Femur (tissue), 1 donor: ENCODE measurements at regions not wholly inside any gene's neighbourhood (a gene's known extent, or its start where the extent isn't known, plus 50 kb on each side); places are given as distances from the start of the nearest gene placed in this dataset.
"Not testable (repeated sequence)": the region's sequence is repeated elsewhere in the genome, so short reads cannot be mapped to it uniquely, and the experiment has no call there.

ENCODE experiments used
- DNase-seq: peaks from one replicate; pipeline ENCODE4 v3.0.0-alpha.2; 2017

DNA sequence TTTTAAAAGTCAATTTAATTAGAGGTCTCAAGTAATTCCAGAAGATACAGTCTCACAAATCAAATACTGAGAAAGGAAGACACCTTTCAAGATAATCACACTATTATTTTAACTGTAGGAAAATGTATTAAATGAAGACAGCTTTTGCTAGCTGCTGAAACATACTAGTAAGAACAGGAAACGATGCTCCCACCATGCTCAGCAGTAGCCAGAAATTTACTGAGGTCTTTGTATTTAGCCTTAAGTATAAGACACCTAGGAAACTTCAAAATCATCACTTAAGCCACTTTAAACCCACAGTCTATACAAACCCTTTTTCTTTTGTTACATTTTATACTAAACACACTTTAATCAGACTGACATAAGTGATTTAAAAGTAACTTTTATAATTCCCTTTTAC lies 72.7 kb upstream of the NPIPB12 start:
- DNase-seq = not testable (repeated sequence)

DNA sequence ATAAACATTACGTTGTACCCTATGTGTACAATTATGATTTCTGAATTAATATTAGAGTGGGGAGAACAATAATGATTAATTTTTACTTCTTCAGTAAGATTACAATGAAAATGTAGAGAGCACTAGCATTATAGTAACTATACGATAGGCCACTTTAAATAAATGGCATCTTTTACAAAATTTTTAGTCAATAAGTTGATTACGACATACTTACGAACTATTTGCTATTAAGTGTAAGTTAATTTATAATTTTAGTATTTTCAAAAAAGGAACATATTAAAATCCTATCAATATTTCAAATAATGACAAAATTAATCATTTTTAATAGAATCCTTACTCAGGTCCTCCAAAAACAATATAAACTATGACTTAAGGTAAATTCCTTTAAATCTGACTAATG lies 75.6 kb upstream of the NPIPB12 start:
- DNase-seq = not testable (repeated sequence)

DNA sequence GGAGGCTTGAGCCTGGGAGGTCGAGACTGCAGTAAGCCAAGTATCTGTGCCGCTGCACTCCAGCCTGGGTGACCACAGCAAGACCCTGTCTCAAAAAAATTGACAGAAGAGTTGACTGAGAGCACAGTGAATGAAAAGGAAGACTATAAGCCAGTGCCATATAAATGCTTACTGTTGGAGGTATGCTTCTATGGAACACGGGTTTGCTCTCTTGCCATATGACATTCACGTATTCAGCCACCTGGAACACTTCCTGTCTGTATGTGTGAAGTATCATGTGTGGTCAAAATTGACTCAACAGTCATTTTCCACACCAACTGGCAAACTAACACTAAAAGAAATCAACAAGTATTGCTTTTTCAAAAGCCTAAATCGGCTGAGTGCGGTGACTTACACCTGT lies 71.1 kb upstream of the SPN start:
- DNase-seq = not testable (repeated sequence)

DNA sequence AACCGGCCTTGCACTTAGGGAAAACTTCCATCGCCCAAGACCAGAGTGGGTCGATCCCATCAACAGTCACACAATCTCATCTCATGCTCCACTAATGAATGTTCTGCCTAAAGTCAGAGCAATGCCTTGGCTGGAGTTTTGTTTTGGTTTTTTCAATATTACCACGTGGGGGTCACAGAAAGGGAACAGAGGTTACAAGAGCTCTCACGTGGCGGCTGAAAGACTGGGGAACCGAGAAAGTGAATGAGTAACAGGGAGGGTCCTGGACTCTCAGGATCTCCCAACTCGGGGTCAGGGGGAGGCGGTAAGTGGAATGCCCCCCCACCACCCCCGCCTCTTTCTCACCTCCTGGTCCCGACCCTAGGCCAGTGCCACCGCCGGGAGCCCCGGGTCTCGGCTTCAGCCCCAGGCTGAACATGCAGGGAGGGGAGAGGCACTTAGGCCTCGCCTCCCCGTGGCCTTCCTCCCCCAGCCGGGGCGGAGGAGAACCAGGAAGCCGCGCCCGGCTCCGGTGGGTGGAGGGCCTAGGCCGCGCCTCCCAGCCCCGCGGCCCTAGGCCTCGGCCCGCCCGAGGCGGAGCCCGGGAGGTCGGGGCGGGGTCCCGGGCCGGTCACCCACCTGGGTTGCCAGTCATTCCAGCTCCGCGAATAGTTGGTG lies 68.7 kb upstream of the SPN start:
- peak; percentile 56 for DNase-seq

DNA sequence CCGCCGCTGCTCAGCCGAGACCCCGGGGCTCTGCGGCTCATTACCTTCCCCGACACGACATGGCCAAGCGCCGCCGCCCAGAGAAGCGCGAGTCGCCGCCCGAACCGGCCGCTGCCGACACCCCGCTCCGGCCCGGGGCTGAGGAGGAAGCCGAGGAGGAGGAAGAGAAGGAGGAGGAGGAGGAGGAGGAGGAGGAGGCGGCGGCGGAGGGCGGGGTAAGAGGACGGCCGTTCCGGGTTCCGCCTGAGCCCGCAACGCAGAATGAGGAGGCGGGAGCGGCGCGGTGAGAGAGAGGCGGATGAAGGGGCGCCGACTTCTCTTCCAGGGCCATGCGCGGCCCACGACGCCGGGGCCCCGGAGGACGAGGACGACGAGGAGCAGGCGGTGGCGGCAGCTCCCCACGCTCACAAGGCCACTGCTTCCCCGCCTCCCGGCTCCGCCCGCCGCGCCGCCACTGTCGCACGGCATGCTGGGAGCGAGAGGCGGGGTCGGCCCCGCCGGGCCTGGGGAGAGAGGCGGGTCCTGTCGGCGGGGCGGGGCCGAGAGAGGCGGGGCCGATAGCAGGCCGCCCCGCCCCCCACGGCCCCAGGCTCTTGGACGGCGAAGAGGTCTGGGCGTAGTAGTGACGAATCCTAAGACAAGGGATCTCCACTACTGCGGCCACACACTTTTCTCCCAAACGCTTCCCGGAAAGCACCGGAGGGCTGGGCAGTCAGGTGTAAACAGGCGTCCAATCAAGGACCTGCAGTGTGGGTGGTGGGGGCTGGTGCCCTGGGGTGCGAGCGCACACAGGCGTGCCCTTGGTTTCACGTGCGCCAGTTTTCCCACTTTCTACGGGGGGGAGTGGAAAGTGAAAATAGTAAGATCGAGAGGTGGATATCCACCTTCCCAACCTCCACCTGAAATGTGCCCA lies 67.9 kb upstream of the SPN start:
- peak; percentile 92 for DNase-seq

DNA sequence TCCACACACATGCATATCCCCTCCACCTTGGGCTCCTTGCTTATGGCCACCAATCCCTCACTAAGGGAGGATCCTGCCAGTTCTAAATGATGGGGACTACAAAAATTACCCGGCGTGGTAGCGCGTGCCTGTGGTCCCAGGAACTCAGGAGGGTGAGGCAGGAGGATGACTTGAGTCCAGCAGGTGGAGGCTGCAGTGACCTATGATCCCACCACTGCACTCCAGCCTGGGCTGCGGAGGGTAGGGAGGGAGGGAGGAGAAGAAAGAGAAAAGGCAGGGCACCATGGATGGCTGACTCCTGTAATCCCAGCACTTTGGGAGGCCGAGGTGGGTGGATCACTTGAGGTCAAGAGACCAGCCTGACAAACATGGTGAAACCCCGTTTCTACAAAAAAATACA lies 66.0 kb upstream of the SPN start:
- DNase-seq = not testable (repeated sequence)

DNA sequence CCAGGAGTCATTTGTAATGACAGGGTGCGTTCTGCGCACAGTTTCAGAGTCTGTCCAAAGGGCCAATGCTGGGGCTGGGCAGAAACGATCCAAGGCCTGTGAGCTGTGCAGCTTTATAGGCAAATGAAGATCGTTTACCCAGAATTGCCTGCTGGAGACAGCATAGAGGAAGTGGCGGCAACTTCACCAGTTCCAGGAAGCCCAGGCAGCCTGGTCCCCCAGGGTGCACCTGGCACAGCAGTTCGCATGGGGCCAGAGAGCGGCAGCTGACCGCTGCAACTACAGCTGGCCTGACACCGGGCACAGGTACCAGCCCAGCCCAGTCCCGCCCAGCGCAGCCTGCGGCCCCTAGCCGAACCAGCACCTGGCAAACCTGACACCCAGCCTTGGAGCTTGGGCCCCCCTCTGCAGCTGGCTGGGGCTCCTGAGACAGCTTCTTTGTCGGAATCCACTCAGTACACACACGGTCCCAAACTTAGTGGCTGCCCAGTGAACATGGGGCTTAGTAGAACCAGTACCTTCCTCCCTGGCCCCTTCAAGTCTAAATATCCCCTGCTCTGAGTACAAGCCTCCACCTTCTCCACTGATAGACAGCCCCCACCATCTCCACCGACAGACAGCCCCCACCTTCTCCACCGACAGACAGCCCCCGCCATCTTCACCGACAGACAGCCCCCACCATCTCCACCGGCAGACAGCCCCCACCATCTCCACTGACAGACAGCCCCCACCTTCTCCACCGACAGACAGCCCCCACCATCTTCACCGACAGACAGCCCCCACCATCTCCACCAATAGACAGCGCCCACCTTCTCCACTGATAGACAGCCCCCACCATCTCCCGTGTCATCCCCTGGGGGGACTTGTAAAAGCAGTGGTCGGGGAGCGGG lies 62.7 kb upstream of the SPN start:
- DNase-seq = not testable (repeated sequence)

DNA sequence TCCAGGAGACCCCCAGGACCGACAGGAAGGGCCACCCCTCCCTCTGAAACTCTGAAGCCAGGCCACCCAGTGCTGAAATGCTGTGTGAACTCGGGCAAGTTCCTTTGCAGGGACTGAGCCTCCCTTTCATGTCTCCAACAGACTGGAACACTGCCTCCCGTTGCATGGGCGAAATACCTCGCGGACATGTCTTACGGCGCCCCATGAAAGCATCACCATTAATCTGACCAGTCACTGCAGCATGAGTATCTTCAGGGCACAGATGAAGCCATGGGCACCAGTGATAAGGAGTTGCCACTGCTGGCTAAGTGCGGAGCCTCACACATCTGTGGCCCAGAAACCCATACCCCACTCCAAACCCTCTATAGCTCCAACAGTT lies 60.8 kb upstream of the SPN start:
- DNase-seq = not testable (repeated sequence)

DNA sequence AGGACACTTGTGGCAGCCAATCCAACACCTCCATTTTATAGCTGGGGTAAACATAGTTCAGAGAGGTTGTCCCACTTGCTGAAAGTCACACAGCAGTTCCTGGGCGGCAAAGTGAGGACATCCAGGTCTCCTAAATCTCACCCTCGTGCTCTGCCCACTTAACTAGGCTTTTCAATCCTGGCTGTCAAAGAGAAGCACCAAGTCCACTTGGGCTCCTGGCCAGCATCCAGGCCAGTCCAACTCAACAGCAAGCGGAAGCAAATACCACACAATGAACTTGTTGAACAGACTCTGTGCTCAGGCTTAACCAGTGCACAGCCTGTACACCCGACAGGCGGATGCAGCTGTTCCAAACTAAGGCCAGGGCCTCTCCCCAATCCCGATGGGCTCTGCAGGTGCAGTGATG lies 60.4 kb upstream of the SPN start:
- not testable (repeated sequence) for DNase-seq

DNA sequence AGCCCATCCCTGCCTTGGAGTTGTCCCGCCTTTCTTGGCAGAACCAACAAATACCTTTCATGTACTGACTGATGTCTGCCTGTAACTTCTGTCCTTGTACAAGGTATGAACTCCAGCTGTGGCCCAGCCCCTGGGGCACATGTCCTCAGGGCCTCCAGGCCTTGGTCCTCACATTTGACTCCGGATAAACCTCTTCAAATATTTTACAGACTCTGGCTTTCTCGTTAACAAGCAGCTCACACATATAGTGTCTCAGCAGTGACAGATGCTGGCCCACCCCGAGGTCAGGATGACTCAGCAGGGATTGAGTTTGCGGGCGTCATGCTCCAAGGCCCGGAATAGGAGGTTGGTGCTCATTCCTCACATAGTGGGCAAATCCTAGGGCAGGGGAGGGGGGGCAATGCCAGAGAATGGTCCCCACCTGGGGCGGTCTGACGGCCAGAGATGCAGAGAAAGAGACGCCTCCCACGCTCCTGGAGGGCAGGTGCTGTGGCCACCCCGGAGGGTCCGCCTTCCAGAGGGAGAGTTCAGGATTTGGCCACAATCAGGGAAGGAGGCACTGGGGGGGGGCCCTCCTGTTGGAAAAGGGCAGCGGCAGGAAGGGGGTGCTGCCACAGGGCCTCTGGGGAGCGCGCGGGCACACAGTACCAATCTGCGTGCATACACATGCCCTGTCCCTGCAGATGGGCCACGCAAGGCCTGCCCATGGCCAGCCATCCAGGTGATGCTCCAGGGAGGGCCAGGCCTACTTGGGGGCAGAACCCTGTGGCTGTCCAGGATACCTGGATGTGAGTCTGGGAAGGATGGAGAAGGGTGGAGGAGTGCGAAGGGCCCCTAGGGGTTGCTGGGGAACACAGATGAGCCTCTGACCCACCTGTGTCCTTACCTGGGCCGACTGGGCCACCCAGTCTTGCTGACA lies 58.2 kb upstream of the SPN start:
- peak; percentile 48 for DNase-seq

DNA sequence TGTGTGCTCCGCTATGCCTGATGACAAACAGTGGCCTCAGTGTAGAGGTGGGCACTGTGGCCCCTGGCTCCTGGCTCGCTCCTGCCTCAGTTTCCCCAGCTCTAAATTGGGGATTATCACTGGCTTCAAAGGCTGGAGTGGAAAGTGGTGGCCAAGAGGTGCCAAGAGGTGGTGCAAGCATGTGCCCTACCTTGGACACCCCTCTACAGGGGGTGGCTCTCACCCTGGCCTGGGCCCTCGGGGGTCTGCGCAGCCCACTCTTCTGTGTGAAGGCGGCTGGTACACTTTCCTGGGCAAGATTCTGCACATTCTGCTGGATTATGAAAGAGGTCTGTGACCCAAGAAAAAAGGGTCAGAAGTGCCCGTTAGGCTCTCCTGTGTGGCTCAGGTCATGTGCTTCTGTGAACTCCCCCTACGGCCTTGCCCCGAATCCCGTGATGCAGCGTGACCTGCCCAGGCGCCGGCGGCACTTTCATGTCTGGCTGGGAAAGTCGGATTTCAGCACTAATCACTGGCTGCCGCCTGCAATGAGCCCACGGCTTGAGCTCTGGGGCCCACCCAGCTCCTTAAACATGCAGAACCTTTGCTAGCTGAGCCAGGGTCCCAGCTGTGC lies 57.3 kb upstream of the SPN start:
- DNase-seq = not testable (repeated sequence)

DNA sequence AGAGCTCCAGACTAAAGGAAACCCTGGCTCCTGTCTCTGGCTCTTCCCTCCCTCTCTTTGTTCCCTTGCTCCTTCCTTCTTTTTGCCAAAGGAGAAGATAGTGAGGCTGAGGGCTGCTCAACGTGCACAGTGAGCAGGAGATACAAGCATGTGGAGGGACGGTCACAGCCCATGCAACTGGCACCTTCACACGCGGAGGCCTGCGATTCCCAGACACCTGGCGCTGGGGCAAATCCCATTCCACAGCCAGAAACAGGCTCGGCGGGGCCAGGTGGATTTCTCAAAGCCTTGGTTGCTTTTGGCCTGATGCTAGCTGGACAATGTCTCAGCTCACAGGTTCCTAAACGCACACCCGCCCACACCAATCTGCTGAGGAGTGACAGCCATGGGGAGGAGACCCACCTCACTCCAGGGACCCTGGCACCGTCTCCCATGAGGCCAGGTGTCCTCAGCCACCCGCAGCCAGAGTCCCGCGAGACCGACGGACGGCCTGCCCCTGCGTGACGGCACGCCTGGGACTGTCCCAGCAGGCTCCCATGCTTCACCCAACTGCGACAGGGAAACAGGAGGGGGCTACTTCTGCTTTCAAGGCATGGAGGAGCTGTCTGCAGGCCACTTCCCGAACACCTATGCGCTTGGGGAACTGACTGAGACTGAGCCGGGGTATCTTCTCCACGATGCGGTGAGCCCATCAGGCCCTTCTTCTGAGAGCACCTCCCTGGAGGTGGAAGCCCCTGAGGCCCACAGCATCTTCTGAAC lies 56.2 kb upstream of the SPN start:
- not testable (repeated sequence) for DNase-seq

DNA sequence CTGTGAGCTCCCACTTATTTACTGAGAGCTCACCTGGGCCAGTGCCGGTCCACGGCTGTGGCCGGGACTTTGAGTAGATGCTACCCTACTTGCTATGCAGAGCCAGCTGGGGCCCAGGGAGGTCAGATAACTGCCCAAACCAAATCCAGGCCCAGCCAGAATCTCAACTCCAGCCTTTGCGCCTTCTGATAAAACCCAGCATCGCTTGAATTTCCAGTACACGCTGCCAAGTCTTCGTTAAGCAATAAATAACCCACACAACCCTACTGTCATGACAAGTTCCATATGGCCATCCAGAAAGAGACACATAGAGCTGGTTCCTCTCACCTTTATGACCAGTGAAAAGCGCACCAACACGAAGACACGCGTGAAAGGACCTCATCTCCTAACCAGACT lies 55.6 kb upstream of the SPN start:
- DNase-seq = not testable (repeated sequence)

DNA sequence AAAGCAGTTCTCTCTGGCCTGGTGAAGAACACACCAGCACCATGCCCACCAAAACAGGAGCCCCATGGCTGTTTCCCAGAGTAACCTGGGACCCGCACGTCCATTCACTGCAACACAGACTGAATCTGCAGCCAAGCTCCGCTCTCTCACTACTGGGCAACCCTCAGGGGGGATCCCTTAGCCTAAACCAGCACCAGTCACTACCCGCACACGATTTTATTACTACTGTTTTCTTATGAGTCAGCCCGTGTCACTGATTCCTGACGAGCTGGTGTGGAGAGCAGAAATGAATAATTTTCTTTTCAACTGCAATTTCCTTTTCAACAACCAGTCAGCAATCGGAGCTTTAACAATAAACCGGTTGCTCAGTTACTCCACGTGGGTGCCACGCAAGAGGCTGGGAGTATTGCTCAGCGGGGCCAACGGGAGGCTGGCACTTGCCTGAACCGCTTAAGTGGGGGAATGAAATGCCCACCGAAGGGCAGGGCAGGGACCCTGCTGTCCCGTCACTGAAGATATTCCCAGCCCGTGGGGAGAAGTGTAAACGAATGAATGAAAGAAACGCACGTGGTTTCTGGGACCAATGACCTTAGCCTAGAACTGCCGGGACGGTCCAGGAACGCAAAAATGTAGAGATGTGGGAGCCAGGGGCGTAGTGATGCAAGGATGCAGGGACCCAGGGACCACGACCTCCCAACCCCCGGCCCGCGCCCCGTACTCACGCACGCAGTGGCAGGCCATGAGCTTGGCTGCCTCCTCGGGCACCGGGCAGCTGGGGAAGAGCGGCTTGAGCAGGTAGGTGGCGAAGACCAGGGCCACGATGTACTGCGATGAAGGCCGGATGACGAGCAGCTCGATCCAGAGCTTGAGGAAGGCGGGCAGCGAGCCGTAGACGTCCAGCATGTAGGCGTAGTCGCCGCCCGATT lies 50.4 kb upstream of the SPN start:
- DNase-seq = not testable (repeated sequence)
